Activated B cell treated with CpG ODN at 0.5 μM for 24 hours (primary cell): ENCODE measurements at regions not wholly inside any gene's neighbourhood (a gene's known extent, or its start where the extent isn't known, plus 50 kb on each side); places are given as distances from the start of the nearest gene placed in this dataset.

Experiments
- ATAC-seq: fragments of 200-7000 bp; cut with Tn5 transposase; one replicate; pipeline ENCODE4 v1.10.0; 2021; ENCODE audit warnings: low read depth, mild to moderate bottlenecking, moderate library complexity
- CTCF ChIA-PET: fragments of 350-600 bp; sonication (Branson Sonifier 250); formaldehyde crosslinking; loops from one replicate; lab custom pipeline; 2021; ENCODE audit warnings: antibody characterized with exemption; lab: Charles Lee
- POLR2A ChIA-PET: fragments of 350-600 bp; sonication (Branson Sonifier 250); formaldehyde crosslinking; loops from one replicate; lab custom pipeline; 2021; ENCODE audit warnings: antibody characterized with exemption; lab: Charles Lee
- DNase-seq: peaks from one replicate; pipeline ENCODE4 v3.0.0; 2022
- H3K27ac Mint-ChIP-seq: one replicate; pipeline ENCODE4 v1.8.0; 2020; ENCODE audit warnings: mixed read lengths
- H3K27me3 Mint-ChIP-seq: one replicate; pipeline ENCODE4 v1.8.0; 2021; ENCODE audit warnings: mixed read lengths
- H3K36me3 Mint-ChIP-seq: one replicate; pipeline ENCODE4 v1.8.0; 2021; ENCODE audit warnings: low read depth, mixed read lengths
- H3K4me1 Mint-ChIP-seq: one replicate; pipeline ENCODE4 v1.8.0; 2021; ENCODE audit warnings: mixed read lengths
- H3K4me3 Mint-ChIP-seq: one replicate; pipeline ENCODE4 v1.8.0; 2020; ENCODE audit warnings: mild to moderate bottlenecking, mixed read lengths
- H3K9me3 Mint-ChIP-seq: one replicate; pipeline ENCODE4 v1.8.0; 2020; ENCODE audit warnings: mixed read lengths
- CTCF ChIP-seq: fragments of 200-600 bp; IDR thresholded peaks from one replicate; pipeline ENCODE4 v1.8.0; 2022; ENCODE audit warnings: antibody characterized with exemption, mild to moderate bottlenecking
- intact Hi-C: fragments of 100-400 bp; cut with micrococcal nuclease; formaldehyde crosslinking; loops from one replicate; pipeline ENCODE4 v1.15.1; 2024

DNA sequence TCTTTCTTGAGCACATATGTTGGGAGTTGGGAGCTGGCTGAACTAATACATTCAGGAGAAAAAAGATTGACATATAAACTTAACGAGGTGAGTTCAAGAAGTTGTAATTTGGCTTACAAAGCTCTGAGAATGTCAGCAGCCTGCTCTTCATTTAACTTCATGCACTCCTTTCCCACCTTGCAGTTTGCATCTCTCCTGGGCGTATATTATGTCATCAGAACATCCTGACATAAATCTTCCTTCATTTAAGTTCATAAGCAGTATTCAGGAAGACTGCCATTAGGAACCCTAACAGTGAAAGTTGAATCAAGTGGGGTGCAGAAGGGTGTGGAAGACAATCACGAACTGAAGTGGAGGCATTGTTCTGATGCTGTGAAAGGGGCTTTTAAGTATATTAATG lies 288.1 kb downstream of the ARPP21 start:
- ChIA-PET POLR2A (no interaction called here), CTCF (no interaction called here)
- ATAC-seq (no peak), DNase-seq (no peak)
- no peak for TF ChIP-seq CTCF
- Mint-ChIP-seq H3K36me3 (no peaks in the 10 kb centered on the region), H3K4me1 (no peaks in the 10 kb centered on the region), H3K4me3 (no peak overlapping the region), H3K27ac (no peak overlapping the region), H3K9me3 (no peaks in the 10 kb centered on the region), H3K27me3 (no peaks in the 10 kb centered on the region)
- intact Hi-C loops, result no loop called here

DNA sequence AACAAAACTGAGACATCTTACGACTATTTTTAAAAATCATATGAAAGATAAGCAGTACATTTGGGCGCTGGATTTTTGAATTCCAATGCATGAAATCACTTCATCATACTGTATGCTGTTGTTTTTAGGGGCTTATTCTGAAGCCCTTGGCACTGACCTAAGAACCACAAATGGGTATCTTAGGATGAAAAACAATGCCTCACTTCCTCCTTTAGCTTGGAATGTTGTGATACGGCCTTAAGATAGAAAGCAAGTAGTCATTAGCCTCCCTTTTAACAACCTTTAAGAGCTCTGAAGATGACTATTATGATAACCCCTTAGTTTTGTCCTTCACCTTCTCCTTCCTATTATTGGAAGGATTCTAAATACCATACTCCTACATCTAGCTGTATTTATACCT lies 289.8 kb downstream of the ARPP21 start:
- H3K4me1 Mint-ChIP-seq, result no peaks in the 10 kb centered on the region
- no peaks in the 10 kb centered on the region for H3K27me3 Mint-ChIP-seq
- ChIA-PET POLR2A (no interaction called here), CTCF (interaction anchor here (0.9 kb wide), 1 partner anchor 20 kb away, joined by 3 read pairs; no protein-coding TSS in a partner anchor)
- H3K36me3 Mint-ChIP-seq, result no peaks in the 10 kb centered on the region
- TF ChIP-seq CTCF, result no peak
- no peaks in the 10 kb centered on the region for H3K9me3 Mint-ChIP-seq
- ATAC-seq, result no peak
- intact Hi-C loops, result no loop called here
- no peak overlapping the region for H3K4me3 Mint-ChIP-seq
- no peak for DNase-seq
- no peak overlapping the region for H3K27ac Mint-ChIP-seq

GRCh38 chr3:35931867-35932266 lies 292.5 kb downstream of the ARPP21 start:
- H3K4me1 Mint-ChIP-seq, result no peaks in the 10 kb centered on the region
- no peaks in the 10 kb centered on the region for H3K9me3 Mint-ChIP-seq
- no peak overlapping the region for H3K27ac Mint-ChIP-seq
- no peak for DNase-seq
- H3K36me3 Mint-ChIP-seq, result no peaks in the 10 kb centered on the region
- H3K27me3 Mint-ChIP-seq, result no peaks in the 10 kb centered on the region
- H3K4me3 Mint-ChIP-seq, result no peak overlapping the region
- ATAC-seq, result no peak
- ChIA-PET CTCF (no interaction called here), POLR2A (no interaction called here)
- no peak for TF ChIP-seq CTCF
- intact Hi-C loops, result no loop called here

- no peak for DNase-seq
- Mint-ChIP-seq H3K27me3 (no peaks in the 10 kb centered on the region), H3K4me3 (no peak overlapping the region), H3K27ac (no peak overlapping the region), H3K36me3 (no peaks in the 10 kb centered on the region), H3K9me3 (no peaks in the 10 kb centered on the region), H3K4me1 (no peaks in the 10 kb centered on the region)
- TF ChIP-seq CTCF, result no peak
- ChIA-PET POLR2A (no interaction called here), CTCF (no interaction called here)
- intact Hi-C loops, result no loop called here
- ATAC-seq, result no peak
These were observed 293.7 kb downstream of the ARPP21 start for GRCh38 chr3:35932995-35933394.

DNA sequence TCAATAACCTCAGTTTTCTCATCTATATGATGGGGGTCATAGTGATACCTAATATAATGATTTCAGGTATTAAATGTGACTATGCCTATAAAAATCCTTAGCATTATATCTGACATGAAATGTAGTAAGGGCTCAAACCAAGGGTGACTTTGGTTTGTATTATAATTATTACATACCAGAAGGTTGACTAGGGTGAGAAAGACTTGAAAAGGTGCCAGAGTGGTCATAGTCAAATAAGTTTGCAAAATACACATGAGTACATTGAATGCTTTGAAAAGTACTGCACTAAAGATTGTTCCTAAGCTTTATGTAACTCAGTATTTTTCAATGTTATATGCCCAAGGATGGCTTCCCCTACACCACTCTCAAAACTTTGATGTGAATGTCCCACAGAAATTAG lies 297.2 kb downstream of the ARPP21 start:
- Mint-ChIP-seq H3K9me3 (no peaks in the 10 kb centered on the region), H3K27me3 (no peaks in the 10 kb centered on the region), H3K27ac (no peak overlapping the region), H3K4me1 (no peaks in the 10 kb centered on the region), H3K4me3 (no peak overlapping the region), H3K36me3 (no peaks in the 10 kb centered on the region)
- no peak for DNase-seq
- POLR2A ChIA-PET, result no interaction called here
- intact Hi-C loops, result no loop called here
- ATAC-seq, result no peak
- CTCF ChIA-PET, result interaction anchor here (0.8 kb wide), 1 partner anchor 28 kb away, joined by 3 read pairs; no protein-coding TSS in a partner anchor
- no peak for TF ChIP-seq CTCF
